ENCODE measurements at regions not wholly inside any gene's neighbourhood (a gene's known extent, or its start where the extent isn't known, plus 50 kb on each side); places are given as distances from the start of the nearest gene placed in this dataset.

DNA sequence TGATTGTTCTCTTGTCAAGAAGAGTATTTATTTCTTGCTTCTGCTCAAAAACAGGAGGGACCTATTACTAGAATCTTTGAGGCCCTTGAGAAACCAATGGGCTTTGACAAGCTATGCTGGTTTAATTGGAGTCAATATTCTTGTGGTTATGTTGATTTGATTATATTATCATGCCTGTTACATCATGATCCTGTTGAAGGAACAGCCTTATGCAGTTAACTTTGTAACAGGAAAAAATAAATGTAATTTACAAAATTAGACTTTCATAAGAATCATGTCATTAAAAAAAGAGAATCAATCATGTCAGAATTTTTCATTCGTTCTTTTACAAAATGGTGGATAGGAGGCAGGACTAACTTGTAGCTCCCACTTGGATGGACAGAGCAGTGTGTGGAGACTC, 386.1 kb upstream of the DDI1 start:
- H3K4me1 Mint-ChIP-seq (ENCODE audit: low read depth) = peaks cover 63% of the 10 kb centered on the region
- peaks cover 20% of the 10 kb centered on the region for H3K36me3 Mint-ChIP-seq (ENCODE audit: low read depth)
- DNase-seq = no peak
- no peak overlapping the region for H3K4me3 Mint-ChIP-seq
- H3K27me3 Mint-ChIP-seq (ENCODE audit: insufficient read depth) = peaks cover 1% of the 10 kb centered on the region; the same call in 1 of the 2 replicates
- no peak overlapping the region for H3K27ac Mint-ChIP-seq
- TF ChIP-seq, protein P1, sequence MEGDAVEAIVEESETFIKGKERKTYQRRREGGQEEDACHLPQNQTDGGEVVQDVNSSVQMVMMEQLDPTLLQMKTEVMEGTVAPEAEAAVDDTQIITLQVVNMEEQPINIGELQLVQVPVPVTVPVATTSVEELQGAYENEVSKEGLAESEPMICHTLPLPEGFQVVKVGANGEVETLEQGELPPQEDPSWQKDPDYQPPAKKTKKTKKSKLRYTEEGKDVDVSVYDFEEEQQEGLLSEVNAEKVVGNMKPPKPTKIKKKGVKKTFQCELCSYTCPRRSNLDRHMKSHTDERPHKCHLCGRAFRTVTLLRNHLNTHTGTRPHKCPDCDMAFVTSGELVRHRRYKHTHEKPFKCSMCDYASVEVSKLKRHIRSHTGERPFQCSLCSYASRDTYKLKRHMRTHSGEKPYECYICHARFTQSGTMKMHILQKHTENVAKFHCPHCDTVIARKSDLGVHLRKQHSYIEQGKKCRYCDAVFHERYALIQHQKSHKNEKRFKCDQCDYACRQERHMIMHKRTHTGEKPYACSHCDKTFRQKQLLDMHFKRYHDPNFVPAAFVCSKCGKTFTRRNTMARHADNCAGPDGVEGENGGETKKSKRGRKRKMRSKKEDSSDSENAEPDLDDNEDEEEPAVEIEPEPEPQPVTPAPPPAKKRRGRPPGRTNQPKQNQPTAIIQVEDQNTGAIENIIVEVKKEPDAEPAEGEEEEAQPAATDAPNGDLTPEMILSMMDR (IDR thresholded peaks at IDR 0.05) = no peak
- H3K9me3 Mint-ChIP-seq = peaks cover 21% of the 10 kb centered on the region

DNA sequence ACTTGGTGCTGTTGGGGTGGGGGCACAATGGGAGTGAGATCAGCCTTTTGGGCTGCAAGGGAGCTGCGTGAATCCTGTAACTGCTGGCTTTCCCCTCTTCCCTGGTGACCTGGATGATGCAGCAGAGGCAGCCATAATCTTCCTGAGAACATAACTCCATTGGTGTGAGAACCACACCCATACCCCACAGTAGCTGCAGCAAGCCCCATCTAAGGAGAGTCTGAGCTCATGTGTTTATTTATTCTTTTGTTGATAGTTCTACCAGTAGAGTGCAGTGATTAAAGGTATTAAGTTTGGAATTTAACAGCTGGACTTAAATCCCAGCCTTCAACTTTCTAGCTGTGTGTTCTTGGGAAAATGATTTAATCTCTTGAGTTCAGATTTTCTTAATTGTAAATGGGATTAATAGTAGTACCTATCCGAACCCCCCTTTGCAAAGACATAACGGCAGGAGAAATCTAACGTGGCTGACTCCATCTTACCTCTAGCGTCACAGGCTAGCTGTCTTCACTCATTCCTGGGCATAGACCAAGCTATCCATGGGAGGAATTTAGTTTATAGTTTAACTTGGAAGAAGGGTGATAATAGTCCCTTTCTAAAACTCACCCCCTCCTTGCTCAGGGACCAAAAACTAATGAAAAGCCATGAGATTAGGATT, 385.0 kb upstream of the DDI1 start:
- Mint-ChIP-seq H3K36me3 (ENCODE audit: low read depth) (peaks cover 20% of the 10 kb centered on the region), H3K9me3 (peaks cover 21% of the 10 kb centered on the region), H3K4me3 (no peak overlapping the region), H3K4me1 (ENCODE audit: low read depth) (peaks cover 63% of the 10 kb centered on the region), H3K27me3 (ENCODE audit: insufficient read depth) (peaks cover 1% of the 10 kb centered on the region; the same call in 1 of the 2 replicates), H3K27ac (peak overlapping the region; percentile 46)
- DNase-seq = no peak
- TF ChIP-seq, protein P1 (IDR thresholded peaks at IDR 0.05) = no peak

DNA sequence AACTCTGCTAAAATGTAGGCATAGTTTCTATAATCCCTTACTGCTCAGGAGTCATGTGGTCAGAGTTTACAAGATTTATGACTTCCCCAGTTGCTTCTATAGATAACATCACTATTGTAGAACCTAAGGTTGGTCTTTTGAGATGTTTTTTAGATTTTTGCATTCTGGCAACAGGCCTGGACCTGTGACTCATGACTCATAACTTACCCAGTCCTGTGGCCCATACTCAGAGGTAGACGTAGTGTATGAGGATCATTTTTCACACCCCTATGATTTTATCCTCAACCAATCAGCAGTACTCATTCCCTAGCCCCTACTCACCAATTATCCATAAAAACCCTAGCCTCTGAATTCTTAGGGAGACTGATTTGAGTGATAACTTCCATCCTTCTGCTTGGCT, 384.4 kb upstream of the DDI1 start:
- DNase-seq = peak; percentile 98

DNA sequence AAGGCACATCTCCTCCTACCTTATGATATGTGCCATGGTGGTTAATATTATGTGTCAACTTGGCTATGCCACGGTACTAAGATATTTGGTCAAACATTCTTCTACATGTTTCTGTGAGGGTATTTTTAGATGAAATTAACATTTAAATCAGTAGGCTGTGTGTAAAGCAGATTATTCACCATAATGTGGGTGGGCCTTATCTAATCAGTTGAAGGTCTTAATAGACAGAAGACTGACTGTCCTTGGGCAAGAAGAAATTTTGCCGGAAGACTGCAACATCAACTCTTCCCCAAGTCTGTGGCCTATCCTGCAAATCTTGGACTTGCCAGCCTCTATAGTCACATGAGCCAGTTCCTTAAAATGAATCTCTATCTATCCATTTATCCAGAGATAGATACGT, 380.1 kb upstream of the DDI1 start:
- H3K27me3 Mint-ChIP-seq (ENCODE audit: insufficient read depth) = peaks cover 1% of the 10 kb centered on the region
- H3K27ac Mint-ChIP-seq = no peak overlapping the region
- TF ChIP-seq, protein P1 (IDR thresholded peaks at IDR 0.05) = no peak
- H3K4me1 Mint-ChIP-seq (ENCODE audit: low read depth) = peaks cover 54% of the 10 kb centered on the region
- no peak overlapping the region for H3K4me3 Mint-ChIP-seq
- peaks cover 11% of the 10 kb centered on the region for H3K36me3 Mint-ChIP-seq (ENCODE audit: low read depth)
- no peak for DNase-seq
- peaks cover 10% of the 10 kb centered on the region for H3K9me3 Mint-ChIP-seq

More for the DNA sequence above, 384.4 kb upstream of the DDI1 start:
- TF ChIP-seq, protein P1 (IDR thresholded peaks at IDR 0.05) = no peak
- Mint-ChIP-seq H3K4me3 (no peak overlapping the region), H3K36me3 (ENCODE audit: low read depth) (peaks cover 20% of the 10 kb centered on the region), H3K9me3 (peaks cover 21% of the 10 kb centered on the region), H3K27ac (peak overlapping the region; percentile 77), H3K4me1 (ENCODE audit: low read depth) (peaks cover 63% of the 10 kb centered on the region), H3K27me3 (ENCODE audit: insufficient read depth) (peaks cover 1% of the 10 kb centered on the region; the same call in 1 of the 2 replicates)

DNA sequence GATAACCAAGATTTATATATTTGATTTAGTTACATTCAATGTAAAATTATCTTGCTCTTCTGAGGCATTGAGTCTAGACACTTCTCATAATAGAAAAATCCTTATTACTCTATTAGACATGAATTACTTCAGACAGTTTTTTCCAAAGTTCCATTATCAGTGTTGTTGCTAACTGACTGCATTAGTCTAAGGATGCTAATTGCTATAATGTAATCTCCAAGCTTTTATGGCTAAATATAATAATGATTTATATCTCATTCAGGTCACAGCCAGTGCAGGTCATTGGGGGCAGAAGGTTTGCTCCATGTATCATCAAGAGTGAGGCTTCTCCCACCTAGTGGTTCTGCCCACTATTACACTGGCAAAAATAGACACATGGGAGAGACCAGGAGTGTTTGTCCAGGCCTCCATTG, 377.2 kb upstream of the DDI1 start:
- no peaks in the 10 kb centered on the region; the same call in 1 of the 2 replicates for H3K27me3 Mint-ChIP-seq (ENCODE audit: insufficient read depth)
- no peaks in the 10 kb centered on the region for H3K36me3 Mint-ChIP-seq (ENCODE audit: low read depth)
- no peaks in the 10 kb centered on the region for H3K9me3 Mint-ChIP-seq
- no peak overlapping the region for H3K27ac Mint-ChIP-seq
- H3K4me3 Mint-ChIP-seq = no peak overlapping the region
- DNase-seq = peak; percentile 32
- TF ChIP-seq, protein P1 (IDR thresholded peaks at IDR 0.05) = peak; percentile 75
- peaks cover 32% of the 10 kb centered on the region for H3K4me1 Mint-ChIP-seq (ENCODE audit: low read depth)

Data from HFFc6 (cell line).